ENCODE measurements at regions not wholly inside any gene's neighbourhood (a gene's known extent, or its start where the extent isn't known, plus 50 kb on each side); places are given as distances from the start of the nearest gene placed in this dataset.

GRCh38 chr7:41047211-41047610, 655.7 kb downstream of the INHBA start:
- no peaks in the 10 kb centered on the region for H3K36me3 Mint-ChIP-seq (ENCODE audit: low read depth)
- H3K27me3 Mint-ChIP-seq: no peaks in the 10 kb centered on the region
- H3K27ac Mint-ChIP-seq: no peak overlapping the region
- no peak overlapping the region for H3K4me3 Mint-ChIP-seq
- intact Hi-C loops (cut with micrococcal nuclease): no loop called here
- peaks cover 9% of the 10 kb centered on the region for H3K9me3 Mint-ChIP-seq
- H3K4me1 Mint-ChIP-seq (ENCODE audit: low read depth): no peaks in the 10 kb centered on the region

- no peaks in the 10 kb centered on the region for H3K27me3 Mint-ChIP-seq
- peaks cover 9% of the 10 kb centered on the region for H3K9me3 Mint-ChIP-seq
- no peaks in the 10 kb centered on the region for H3K36me3 Mint-ChIP-seq (ENCODE audit: low read depth)
- no peak overlapping the region for H3K4me3 Mint-ChIP-seq
- H3K4me1 Mint-ChIP-seq (ENCODE audit: low read depth): no peaks in the 10 kb centered on the region
- intact Hi-C loops (cut with micrococcal nuclease): no loop called here
- H3K27ac Mint-ChIP-seq: no peak overlapping the region
Measured at GRCh38 chr7:41046776-41047175, 656.1 kb downstream of the INHBA start.

GRCh38 chr7:41046221-41046761, 656.6 kb downstream of the INHBA start:
- H3K9me3 Mint-ChIP-seq: peaks cover 9% of the 10 kb centered on the region
- H3K27ac Mint-ChIP-seq: no peak overlapping the region
- H3K4me3 Mint-ChIP-seq: no peak overlapping the region
- intact Hi-C loops (cut with micrococcal nuclease): no loop called here
- no peaks in the 10 kb centered on the region for H3K4me1 Mint-ChIP-seq (ENCODE audit: low read depth)
- H3K36me3 Mint-ChIP-seq (ENCODE audit: low read depth): no peaks in the 10 kb centered on the region
- no peaks in the 10 kb centered on the region for H3K27me3 Mint-ChIP-seq

- Mint-ChIP-seq H3K27me3 (no peaks in the 10 kb centered on the region), H3K36me3 (ENCODE audit: low read depth) (no peaks in the 10 kb centered on the region), H3K4me3 (no peak overlapping the region), H3K9me3 (peaks cover 9% of the 10 kb centered on the region), H3K27ac (no peak overlapping the region), H3K4me1 (ENCODE audit: low read depth) (no peaks in the 10 kb centered on the region)
- intact Hi-C loops (cut with micrococcal nuclease): no loop called here
Measured at GRCh38 chr7:41045556-41046123, 657.2 kb downstream of the INHBA start.

GRCh38 chr7:41039981-41040380, 662.9 kb downstream of the INHBA start:
- no peaks in the 10 kb centered on the region for H3K27me3 Mint-ChIP-seq
- H3K9me3 Mint-ChIP-seq: peaks cover 9% of the 10 kb centered on the region
- no peaks in the 10 kb centered on the region for H3K4me1 Mint-ChIP-seq (ENCODE audit: low read depth)
- no peak overlapping the region for H3K4me3 Mint-ChIP-seq
- intact Hi-C loops (cut with micrococcal nuclease): no loop called here
- no peak overlapping the region for H3K27ac Mint-ChIP-seq
- no peaks in the 10 kb centered on the region for H3K36me3 Mint-ChIP-seq (ENCODE audit: low read depth)

GRCh38 chr7:41039386-41039953, 663.4 kb downstream of the INHBA start:
- Mint-ChIP-seq H3K4me3 (no peak overlapping the region), H3K9me3 (peaks cover 9% of the 10 kb centered on the region), H3K27me3 (no peaks in the 10 kb centered on the region), H3K36me3 (ENCODE audit: low read depth) (no peaks in the 10 kb centered on the region), H3K27ac (no peak overlapping the region), H3K4me1 (ENCODE audit: low read depth) (no peaks in the 10 kb centered on the region)
- intact Hi-C loops (cut with micrococcal nuclease): no loop called here

GRCh38 chr7:41038211-41038610, 664.7 kb downstream of the INHBA start:
- Mint-ChIP-seq H3K9me3 (peaks cover 2% of the 10 kb centered on the region), H3K4me1 (ENCODE audit: low read depth) (no peaks in the 10 kb centered on the region), H3K36me3 (ENCODE audit: low read depth) (no peaks in the 10 kb centered on the region), H3K27me3 (no peaks in the 10 kb centered on the region), H3K4me3 (no peak overlapping the region), H3K27ac (no peak overlapping the region)
- intact Hi-C loops (cut with micrococcal nuclease): no loop called here

- H3K4me3 Mint-ChIP-seq: no peak overlapping the region
- no peaks in the 10 kb centered on the region for H3K36me3 Mint-ChIP-seq (ENCODE audit: low read depth)
- no peak overlapping the region for H3K27ac Mint-ChIP-seq
- no peaks in the 10 kb centered on the region for H3K9me3 Mint-ChIP-seq
- no peaks in the 10 kb centered on the region for H3K4me1 Mint-ChIP-seq (ENCODE audit: low read depth)
- intact Hi-C loops (cut with micrococcal nuclease): no loop called here
- no peaks in the 10 kb centered on the region for H3K27me3 Mint-ChIP-seq
Measured at GRCh38 chr7:41037691-41038090, 665.2 kb downstream of the INHBA start.

- H3K27ac Mint-ChIP-seq: no peak overlapping the region
- H3K9me3 Mint-ChIP-seq: no peaks in the 10 kb centered on the region
- H3K4me3 Mint-ChIP-seq: no peak overlapping the region
- no peaks in the 10 kb centered on the region for H3K36me3 Mint-ChIP-seq (ENCODE audit: low read depth)
- intact Hi-C loops (cut with micrococcal nuclease): no loop called here
- no peaks in the 10 kb centered on the region for H3K4me1 Mint-ChIP-seq (ENCODE audit: low read depth)
- H3K27me3 Mint-ChIP-seq: no peaks in the 10 kb centered on the region
Measured at GRCh38 chr7:41035794-41036193, 667.1 kb downstream of the INHBA start.

- Mint-ChIP-seq H3K27me3 (no peaks in the 10 kb centered on the region), H3K9me3 (no peaks in the 10 kb centered on the region), H3K4me3 (no peak overlapping the region), H3K27ac (no peak overlapping the region), H3K36me3 (ENCODE audit: low read depth) (no peaks in the 10 kb centered on the region), H3K4me1 (ENCODE audit: low read depth) (no peaks in the 10 kb centered on the region)
- intact Hi-C loops (cut with micrococcal nuclease): no loop called here
Measured at GRCh38 chr7:41033500-41033899, 669.4 kb downstream of the INHBA start.

GRCh38 chr7:41030673-41031072, 672.2 kb downstream of the INHBA start:
- intact Hi-C loops (cut with micrococcal nuclease): no loop called here
- Mint-ChIP-seq H3K27ac (no peak overlapping the region), H3K4me1 (ENCODE audit: low read depth) (no peaks in the 10 kb centered on the region), H3K36me3 (ENCODE audit: low read depth) (no peaks in the 10 kb centered on the region), H3K27me3 (no peaks in the 10 kb centered on the region), H3K4me3 (no peak overlapping the region), H3K9me3 (no peaks in the 10 kb centered on the region)

- Mint-ChIP-seq H3K4me1 (ENCODE audit: low read depth) (no peaks in the 10 kb centered on the region), H3K4me3 (no peak overlapping the region), H3K27me3 (no peaks in the 10 kb centered on the region), H3K9me3 (no peaks in the 10 kb centered on the region), H3K36me3 (ENCODE audit: low read depth) (no peaks in the 10 kb centered on the region), H3K27ac (no peak overlapping the region)
- intact Hi-C loops (cut with micrococcal nuclease): no loop called here
Measured at GRCh38 chr7:41029072-41029499, 673.8 kb downstream of the INHBA start.

- Mint-ChIP-seq H3K36me3 (ENCODE audit: low read depth) (no peaks in the 10 kb centered on the region), H3K4me1 (ENCODE audit: low read depth) (no peaks in the 10 kb centered on the region), H3K9me3 (no peaks in the 10 kb centered on the region), H3K27ac (no peak overlapping the region), H3K4me3 (no peak overlapping the region), H3K27me3 (no peaks in the 10 kb centered on the region)
- intact Hi-C loops (cut with micrococcal nuclease): no loop called here
Measured at GRCh38 chr7:41028580-41028979, 674.3 kb downstream of the INHBA start.

GRCh38 chr7:41027428-41028115, 675.3 kb downstream of the INHBA start:
- Mint-ChIP-seq H3K4me3 (no peak overlapping the region), H3K9me3 (no peaks in the 10 kb centered on the region)
- intact Hi-C loops (cut with micrococcal nuclease): no loop called here

More at GRCh38 chr7:41027428-41028115, 675.3 kb downstream of the INHBA start:
- H3K4me1 Mint-ChIP-seq (ENCODE audit: low read depth): no peaks in the 10 kb centered on the region
- H3K36me3 Mint-ChIP-seq (ENCODE audit: low read depth): no peaks in the 10 kb centered on the region
- no peaks in the 10 kb centered on the region for H3K27me3 Mint-ChIP-seq
- no peak overlapping the region for H3K27ac Mint-ChIP-seq
